ENCODE measurements at regions not wholly inside any gene's neighbourhood (a gene's known extent, or its start where the extent isn't known, plus 50 kb on each side); places are given as distances from the start of the nearest gene placed in this dataset.

- no peak for DNase-seq (ENCODE audit: extremely low spot score)
- POLR2A ChIA-PET = no interaction called here
- TF ChIP-seq ARNT (IDR thresholded peaks at IDR 0.05) = no peak
- TF ChIP-seq L3MBTL2 (conservative IDR thresholded peaks at IDR 0.05) = no peak
- no peak for TF ChIP-seq FOXK2 (IDR thresholded peaks at IDR 0.05)
- no peak for TF ChIP-seq TARDBP (IDR thresholded peaks at IDR 0.05)
- no peak for TF ChIP-seq BHLHE40 (IDR thresholded peaks at IDR 0.05; ENCODE audit: borderline replicate concordance)
- TF ChIP-seq NFRKB (IDR thresholded peaks at IDR 0.05) = no peak
- TF ChIP-seq CTBP1 (IDR thresholded peaks at IDR 0.05; ENCODE audit: borderline replicate concordance) = no peak
- CTCF ChIA-PET = no interaction called here
Measured at GRCh38 chr10:59004392-59004791, 172.1 kb upstream of the PHYHIPL start.

- ChIA-PET CTCF (no interaction called here), POLR2A (no interaction called here)
- no peak for DNase-seq (ENCODE audit: extremely low spot score)
- TF ChIP-seq L3MBTL2 (conservative IDR thresholded peaks at IDR 0.05) (no peak), LEF1 (IDR thresholded peaks at IDR 0.05; ENCODE audit: borderline replicate concordance) (no peak)
Measured at GRCh38 chr10:59006511-59007306, 169.7 kb upstream of the PHYHIPL start.

DNA sequence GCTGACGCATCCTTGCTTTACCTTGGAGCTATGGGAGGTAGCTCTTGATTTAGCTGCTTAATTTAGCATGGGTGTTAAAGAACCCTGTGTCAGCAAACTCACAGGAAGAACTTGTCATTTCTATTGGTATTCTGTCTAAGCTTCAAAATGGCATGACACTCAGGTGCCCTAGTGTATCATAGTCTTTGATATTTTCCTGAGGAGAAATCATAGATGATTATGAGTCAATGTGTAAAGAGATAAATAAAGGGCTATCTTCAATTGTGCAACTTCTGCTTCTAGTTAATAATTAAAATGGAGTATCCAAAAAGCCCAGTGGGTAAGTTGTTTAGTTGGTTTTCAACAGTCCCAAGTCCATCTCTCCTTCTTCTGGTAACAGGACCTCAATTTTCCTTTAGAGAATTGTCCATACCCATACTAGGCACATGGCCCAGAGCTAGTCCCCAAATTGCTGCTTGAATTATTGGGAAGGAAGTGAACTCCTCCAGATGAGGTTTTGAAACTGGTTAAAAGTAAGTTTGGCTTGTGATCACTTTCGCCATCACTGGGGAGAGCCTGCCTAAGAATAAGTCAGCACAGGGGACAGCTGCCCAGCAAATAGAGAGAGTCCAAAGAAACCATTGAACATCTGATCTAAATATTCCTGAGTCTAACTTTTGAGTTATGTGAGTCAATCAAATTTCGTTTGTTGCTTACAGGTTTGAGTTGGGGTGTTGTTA, 169.0 kb upstream of the PHYHIPL start:
- POLR2A ChIA-PET = no interaction called here
- CTCF ChIA-PET = no interaction called here
- no peak for DNase-seq (ENCODE audit: extremely low spot score)
- no peak for TF ChIP-seq CTBP1 (IDR thresholded peaks at IDR 0.05; ENCODE audit: borderline replicate concordance)
- no peak for TF ChIP-seq PKNOX1 (IDR thresholded peaks at IDR 0.05)
- TF ChIP-seq SUZ12 (IDR thresholded peaks at IDR 0.05) = no peak
- TF ChIP-seq NFRKB (IDR thresholded peaks at IDR 0.05) = no peak
- TF ChIP-seq SP1 (IDR thresholded peaks at IDR 0.05) = no peak
- TF ChIP-seq HDGF (IDR thresholded peaks at IDR 0.05; ENCODE audit: borderline replicate concordance) = no peak
- no peak for TF ChIP-seq FOXM1 (IDR thresholded peaks at IDR 0.05; ENCODE audit: borderline replicate concordance)
- TF ChIP-seq TARDBP (IDR thresholded peaks at IDR 0.05) = no peak
- TF ChIP-seq BHLHE40 (IDR thresholded peaks at IDR 0.05; ENCODE audit: borderline replicate concordance) = no peak
- no peak for TF ChIP-seq ARNT (IDR thresholded peaks at IDR 0.05)
- no peak for TF ChIP-seq L3MBTL2 (conservative IDR thresholded peaks at IDR 0.05)
- TF ChIP-seq FOXA1 (IDR thresholded peaks at IDR 0.05) = no peak
- TF ChIP-seq ELF4 (IDR thresholded peaks at IDR 0.05) = no peak
- no peak for TF ChIP-seq FOXK2 (IDR thresholded peaks at IDR 0.05)
- no peak for TF ChIP-seq LEF1 (IDR thresholded peaks at IDR 0.05; ENCODE audit: borderline replicate concordance)

GRCh38 chr10:59008452-59008851, 168.0 kb upstream of the PHYHIPL start:
- CTCF ChIA-PET = no interaction called here
- no peak for DNase-seq (ENCODE audit: extremely low spot score)
- POLR2A ChIA-PET = no interaction called here
- no peak for TF ChIP-seq ARNT (IDR thresholded peaks at IDR 0.05)
- no peak for TF ChIP-seq CTBP1 (IDR thresholded peaks at IDR 0.05; ENCODE audit: borderline replicate concordance)
- TF ChIP-seq BHLHE40 (IDR thresholded peaks at IDR 0.05; ENCODE audit: borderline replicate concordance) = no peak
- no peak for TF ChIP-seq ZNF384 (IDR thresholded peaks at IDR 0.05)
- no peak for TF ChIP-seq FOXM1 (IDR thresholded peaks at IDR 0.05; ENCODE audit: borderline replicate concordance)
- no peak for TF ChIP-seq HDGF (IDR thresholded peaks at IDR 0.05; ENCODE audit: borderline replicate concordance)
- TF ChIP-seq SUZ12 (IDR thresholded peaks at IDR 0.05) = no peak
- TF ChIP-seq L3MBTL2 (conservative IDR thresholded peaks at IDR 0.05) = no peak
- TF ChIP-seq ELF4 (IDR thresholded peaks at IDR 0.05) = no peak
- TF ChIP-seq NFRKB (IDR thresholded peaks at IDR 0.05) = no peak
- TF ChIP-seq TARDBP (IDR thresholded peaks at IDR 0.05) = no peak
- no peak for TF ChIP-seq FOXA1 (IDR thresholded peaks at IDR 0.05)
- TF ChIP-seq FOXK2 (IDR thresholded peaks at IDR 0.05) = no peak
- TF ChIP-seq LEF1 (IDR thresholded peaks at IDR 0.05; ENCODE audit: borderline replicate concordance) = no peak

DNA sequence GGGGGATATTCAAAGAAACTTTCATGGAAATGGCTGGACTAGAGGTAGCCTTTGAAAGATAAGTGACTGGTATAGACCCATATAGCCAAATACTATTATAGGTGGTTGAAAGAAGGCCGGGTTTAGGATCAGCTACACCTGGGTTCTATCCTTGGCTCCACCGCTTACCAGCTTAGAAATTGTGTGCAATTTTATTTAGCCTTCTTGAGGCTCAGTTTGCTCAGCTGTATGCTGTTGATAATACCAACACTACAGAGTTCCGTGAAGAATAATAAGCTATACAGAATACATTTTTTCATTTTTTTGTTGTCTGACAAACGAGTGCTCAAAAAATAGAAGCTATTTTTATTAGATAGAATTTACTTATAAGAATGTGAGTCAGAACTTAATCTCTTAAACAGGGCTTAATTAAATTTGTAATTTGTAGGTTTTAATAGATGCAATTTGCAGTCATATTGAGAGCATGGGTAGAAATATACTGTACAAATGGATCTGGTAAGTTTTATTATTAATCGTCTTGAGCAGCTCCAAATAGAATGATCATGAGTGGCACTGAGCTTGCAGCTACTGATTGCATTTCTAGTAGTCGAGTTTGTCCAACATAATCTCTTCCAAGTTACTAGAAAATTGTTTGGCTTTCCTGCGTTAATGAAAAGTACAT, 164.3 kb upstream of the PHYHIPL start:
- ChIA-PET POLR2A (no interaction called here), CTCF (no interaction called here)
- no peak for DNase-seq (ENCODE audit: extremely low spot score)

DNA sequence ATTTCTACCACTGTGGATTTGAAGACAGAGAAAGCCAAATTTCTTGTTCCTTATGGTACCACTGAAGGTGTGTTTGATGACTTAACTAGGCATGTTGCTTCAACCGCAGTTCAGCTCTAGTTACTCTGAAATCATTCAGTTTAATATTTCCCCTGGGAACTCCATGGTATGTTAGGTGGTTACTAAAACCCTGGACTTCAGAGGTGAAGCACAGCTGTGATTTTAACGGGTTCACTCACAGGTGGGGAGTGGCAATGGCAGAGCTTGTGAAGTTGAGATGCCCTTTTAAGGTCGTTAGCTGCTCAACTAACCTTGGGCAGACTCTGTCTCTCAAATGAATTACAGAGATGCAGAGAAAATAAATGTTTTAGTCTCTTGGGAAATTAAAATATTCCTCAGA, 163.6 kb upstream of the PHYHIPL start:
- POLR2A ChIA-PET = no interaction called here
- DNase-seq (ENCODE audit: extremely low spot score) = no peak
- CTCF ChIA-PET = no interaction called here
- TF ChIP-seq PKNOX1 (IDR thresholded peaks at IDR 0.05) = no peak
- no peak for TF ChIP-seq SP1 (IDR thresholded peaks at IDR 0.05)
- no peak for TF ChIP-seq ARNT (IDR thresholded peaks at IDR 0.05)
- TF ChIP-seq SUZ12 (IDR thresholded peaks at IDR 0.05) = no peak
- no peak for TF ChIP-seq BHLHE40 (IDR thresholded peaks at IDR 0.05; ENCODE audit: borderline replicate concordance)
- TF ChIP-seq FOXA1 (IDR thresholded peaks at IDR 0.05) = no peak
- TF ChIP-seq FOXK2 (IDR thresholded peaks at IDR 0.05) = no peak
- TF ChIP-seq FOXM1 (IDR thresholded peaks at IDR 0.05; ENCODE audit: borderline replicate concordance) = no peak
- TF ChIP-seq NFRKB (IDR thresholded peaks at IDR 0.05) = no peak
- TF ChIP-seq ELF4 (IDR thresholded peaks at IDR 0.05) = no peak
- TF ChIP-seq ZNF384 (IDR thresholded peaks at IDR 0.05) = no peak

More for the DNA sequence above, 164.3 kb upstream of the PHYHIPL start:
- TF ChIP-seq ZNF384 (IDR thresholded peaks at IDR 0.05) (no peak), L3MBTL2 (conservative IDR thresholded peaks at IDR 0.05) (no peak), NFRKB (IDR thresholded peaks at IDR 0.05) (no peak), FOXM1 (IDR thresholded peaks at IDR 0.05; ENCODE audit: borderline replicate concordance) (no peak), FOXA1 (IDR thresholded peaks at IDR 0.05) (no peak), SP1 (IDR thresholded peaks at IDR 0.05) (no peak)
